HEK293T (cell line): ENCODE measurements at regions not wholly inside any gene's neighbourhood (a gene's known extent, or its start where the extent isn't known, plus 50 kb on each side); places are given as distances from the start of the nearest gene placed in this dataset.

Experiments used
- CTCF ChIA-PET: fragments of 350-600 bp; formaldehyde crosslinking; extraction: SDS; loops from one replicate; lab custom pipeline; 2021; ENCODE audit warnings: antibody characterized with exemption, inconsistent platforms; lab: Yijun Ruan, JAX
- POLR2A ChIA-PET: fragments of 350-600 bp; formaldehyde crosslinking; extraction: SDS; loops from one replicate; lab custom pipeline; 2020; ENCODE audit warnings: antibody characterized with exemption, inconsistent platforms; lab: Yijun Ruan, JAX
- DNase-seq: peaks from one replicate; pipeline ENCODE4 v3.0.0; 2012; ENCODE audit warnings: mixed read lengths; ENCODE audit errors: extremely low spot score
- ARNT ChIP-seq: fragments of 450-650 bp; IDR thresholded peaks from 2 replicates; pipeline ENCODE4 v1.6.1; 2017; ENCODE audit warnings: mild to moderate bottlenecking
- BHLHE40 ChIP-seq: fragments of 450-650 bp; IDR thresholded peaks from 2 replicates; pipeline ENCODE4 v1.6.1; 2016; ENCODE audit warnings: mild to moderate bottlenecking, moderate library complexity, borderline replicate concordance
- CTBP1 ChIP-seq: fragments of 450-650 bp; IDR thresholded peaks from 2 replicates; pipeline ENCODE4 v1.6.1; 2016; ENCODE audit warnings: borderline replicate concordance
- ELF4 ChIP-seq: fragments of 450-650 bp; IDR thresholded peaks from 2 replicates; pipeline ENCODE4 v1.6.1; 2017; ENCODE audit warnings: antibody characterized with exemption
- FOXA1 ChIP-seq: fragments of 450-650 bp; IDR thresholded peaks from 2 replicates; pipeline ENCODE4 v1.6.1; 2016; ENCODE audit warnings: mild to moderate bottlenecking
- FOXK2 ChIP-seq: fragments of 450-650 bp; IDR thresholded peaks from 2 replicates; pipeline ENCODE4 v1.6.1; 2016; ENCODE audit warnings: mild to moderate bottlenecking
- FOXM1 ChIP-seq: fragments of 450-650 bp; IDR thresholded peaks from 2 replicates; pipeline ENCODE4 v1.6.1; 2017; ENCODE audit warnings: mild to moderate bottlenecking, borderline replicate concordance
- HDGF ChIP-seq: fragments of 450-650 bp; IDR thresholded peaks from 2 replicates; pipeline ENCODE4 v1.6.1; 2017; ENCODE audit warnings: antibody characterized with exemption, borderline replicate concordance
- L3MBTL2 ChIP-seq: fragments of 450-650 bp; conservative IDR thresholded peaks from 2 replicates; pipeline ENCODE4 v1.6.1; 2016; ENCODE audit warnings: mild to moderate bottlenecking
- LEF1 ChIP-seq: fragments of 450-650 bp; IDR thresholded peaks from 2 replicates; pipeline ENCODE4 v1.6.1; 2017; ENCODE audit warnings: mild to moderate bottlenecking, borderline replicate concordance
- NFRKB ChIP-seq: fragments of 450-650 bp; IDR thresholded peaks from 2 replicates; pipeline ENCODE4 v1.6.1; 2016; ENCODE audit warnings: mild to moderate bottlenecking, moderate library complexity
- SP1 ChIP-seq: fragments of 450-650 bp; IDR thresholded peaks from 2 replicates; pipeline ENCODE4 v1.6.1; 2017
- SUZ12 ChIP-seq: fragments of 450-650 bp; IDR thresholded peaks from 2 replicates; pipeline ENCODE4 v1.6.1; 2016; ENCODE audit warnings: mild to moderate bottlenecking
- TARDBP ChIP-seq: fragments of 450-650 bp; IDR thresholded peaks from 2 replicates; pipeline ENCODE4 v1.6.1; 2016
- ZNF384 ChIP-seq: fragments of 450-650 bp; IDR thresholded peaks from 2 replicates; pipeline ENCODE4 v1.6.1; 2016
- TF ChIP-seq, protein P1 (sequence below): fragments of 450-650 bp; IDR thresholded peaks from 2 replicates; pipeline ENCODE4 v1.6.1; 2016

DNA sequence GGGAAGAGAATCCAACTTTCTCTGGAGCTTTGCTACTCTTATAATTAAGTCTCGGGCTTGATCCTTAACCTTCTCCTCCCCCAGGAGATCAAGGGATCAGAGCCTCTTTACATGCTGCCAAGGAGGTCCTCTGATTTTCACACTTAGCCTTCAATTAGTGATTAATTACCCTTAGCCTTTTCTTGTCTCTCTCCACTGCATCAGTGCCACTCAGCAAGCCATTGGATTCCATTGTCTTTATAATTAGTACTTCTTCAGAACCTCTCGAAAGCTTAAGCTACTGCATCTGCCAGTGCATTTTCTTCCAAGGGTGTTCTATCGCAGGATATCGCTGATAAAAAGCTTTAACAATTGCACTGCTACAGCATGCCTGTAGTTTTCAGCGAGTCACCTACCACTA, 477.0 kb upstream of the MEIS1 start:
- DNase-seq = no peak
- POLR2A ChIA-PET = no interaction called here
- TF ChIP-seq FOXK2 = no peak
- TF ChIP-seq NFRKB = no peak
- CTCF ChIA-PET = no interaction called here

- no peak for DNase-seq
- POLR2A ChIA-PET = no interaction called here
- CTCF ChIA-PET = no interaction called here
- TF ChIP-seq CTBP1 (no peak), LEF1 (no peak), TARDBP (no peak), ARNT (no peak), BHLHE40 (no peak), FOXK2 (no peak), ZNF384 (no peak), SUZ12 (no peak), SP1 (no peak), FOXM1 (no peak)
These were observed 477.5 kb upstream of the MEIS1 start for GRCh38 chr2:65957454-65957853.

DNA sequence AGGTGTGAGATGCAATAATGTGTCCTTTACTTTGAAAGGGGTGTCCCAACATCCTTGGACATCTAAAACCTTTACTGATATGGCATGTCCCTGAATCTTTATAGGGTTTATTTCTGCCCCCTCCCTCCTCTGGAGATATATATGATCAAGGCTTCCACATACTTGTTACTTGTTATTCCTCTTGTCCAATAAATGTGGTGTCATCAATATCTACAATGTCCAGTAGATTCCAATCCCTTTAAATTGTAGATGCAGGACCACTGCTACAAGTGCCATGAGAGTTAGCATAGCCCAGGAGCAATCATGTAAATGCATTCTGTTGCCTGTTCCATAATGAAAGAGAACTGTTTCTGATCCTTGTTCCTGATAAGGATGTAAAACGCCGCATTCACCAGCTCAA, 479.7 kb upstream of the MEIS1 start:
- POLR2A ChIA-PET = no interaction called here
- DNase-seq = no peak
- CTCF ChIA-PET = no interaction called here
- no peak for TF ChIP-seq NFRKB

DNA sequence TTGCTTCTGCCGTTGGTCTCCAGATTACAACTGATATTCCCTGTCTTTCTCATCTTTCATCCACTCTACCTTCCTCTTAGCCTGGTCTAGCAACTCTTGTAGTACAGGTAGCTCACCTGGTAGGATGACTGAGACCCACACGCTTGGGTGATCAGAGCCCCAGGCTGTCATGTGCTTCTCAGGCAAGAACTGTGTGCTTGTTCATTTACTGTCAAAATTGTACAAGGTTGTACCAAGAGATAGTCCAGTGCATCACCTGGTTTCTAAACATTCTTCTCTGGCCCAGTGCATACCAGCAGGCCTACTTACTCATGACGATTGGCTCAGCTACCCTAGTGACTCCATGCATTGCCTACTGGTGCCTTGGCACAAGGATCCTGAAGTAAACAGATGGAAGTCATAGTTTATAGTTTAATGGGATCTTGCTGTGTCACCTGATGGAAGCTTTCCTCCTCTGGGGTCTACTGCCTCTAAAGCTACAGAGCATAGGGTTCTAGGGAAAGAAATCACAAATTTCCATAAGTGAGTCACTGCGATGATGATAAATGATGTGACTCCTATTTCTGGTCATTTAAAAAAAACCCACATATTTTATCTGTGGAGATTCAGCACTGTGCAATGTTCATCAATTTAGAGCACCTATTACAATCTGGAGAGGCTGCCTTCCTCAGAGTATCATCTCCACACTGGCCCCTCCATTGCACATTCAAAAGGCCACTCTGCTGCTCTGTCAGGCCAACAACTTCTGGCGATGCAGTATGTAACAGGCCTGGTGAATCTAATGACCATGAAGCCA, 481.8 kb upstream of the MEIS1 start:
- ChIA-PET POLR2A (no interaction called here), CTCF (no interaction called here)
- TF ChIP-seq FOXM1 (no peak), CTBP1 (no peak), HDGF (no peak), SP1 (no peak), LEF1 (no peak), L3MBTL2 (no peak), SUZ12 (no peak), FOXA1 (no peak), ARNT (no peak), TARDBP (no peak)
- TF ChIP-seq, protein P1, sequence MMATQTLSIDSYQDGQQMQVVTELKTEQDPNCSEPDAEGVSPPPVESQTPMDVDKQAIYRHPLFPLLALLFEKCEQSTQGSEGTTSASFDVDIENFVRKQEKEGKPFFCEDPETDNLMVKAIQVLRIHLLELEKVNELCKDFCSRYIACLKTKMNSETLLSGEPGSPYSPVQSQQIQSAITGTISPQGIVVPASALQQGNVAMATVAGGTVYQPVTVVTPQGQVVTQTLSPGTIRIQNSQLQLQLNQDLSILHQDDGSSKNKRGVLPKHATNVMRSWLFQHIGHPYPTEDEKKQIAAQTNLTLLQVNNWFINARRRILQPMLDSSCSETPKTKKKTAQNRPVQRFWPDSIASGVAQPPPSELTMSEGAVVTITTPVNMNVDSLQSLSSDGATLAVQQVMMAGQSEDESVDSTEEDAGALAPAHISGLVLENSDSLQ = no peak
- DNase-seq = no peak

GRCh38 chr2:65944213-65944612, 490.7 kb upstream of the MEIS1 start:
- TF ChIP-seq LEF1 = no peak
- TF ChIP-seq BHLHE40 = no peak
- TF ChIP-seq, protein P1 = no peak
- TF ChIP-seq CTBP1 = no peak
- no peak for TF ChIP-seq FOXA1
- TF ChIP-seq L3MBTL2 = no peak
- no peak for TF ChIP-seq ARNT
- TF ChIP-seq HDGF = no peak
- no peak for TF ChIP-seq FOXK2
- TF ChIP-seq FOXM1 = no peak
- no peak for TF ChIP-seq SP1
- TF ChIP-seq ZNF384 = no peak
- no peak for TF ChIP-seq SUZ12
- no peak for TF ChIP-seq TARDBP
- TF ChIP-seq NFRKB = no peak
- TF ChIP-seq ELF4 = no peak
- DNase-seq = no peak
- CTCF ChIA-PET = no interaction called here
- POLR2A ChIA-PET = no interaction called here

DNA sequence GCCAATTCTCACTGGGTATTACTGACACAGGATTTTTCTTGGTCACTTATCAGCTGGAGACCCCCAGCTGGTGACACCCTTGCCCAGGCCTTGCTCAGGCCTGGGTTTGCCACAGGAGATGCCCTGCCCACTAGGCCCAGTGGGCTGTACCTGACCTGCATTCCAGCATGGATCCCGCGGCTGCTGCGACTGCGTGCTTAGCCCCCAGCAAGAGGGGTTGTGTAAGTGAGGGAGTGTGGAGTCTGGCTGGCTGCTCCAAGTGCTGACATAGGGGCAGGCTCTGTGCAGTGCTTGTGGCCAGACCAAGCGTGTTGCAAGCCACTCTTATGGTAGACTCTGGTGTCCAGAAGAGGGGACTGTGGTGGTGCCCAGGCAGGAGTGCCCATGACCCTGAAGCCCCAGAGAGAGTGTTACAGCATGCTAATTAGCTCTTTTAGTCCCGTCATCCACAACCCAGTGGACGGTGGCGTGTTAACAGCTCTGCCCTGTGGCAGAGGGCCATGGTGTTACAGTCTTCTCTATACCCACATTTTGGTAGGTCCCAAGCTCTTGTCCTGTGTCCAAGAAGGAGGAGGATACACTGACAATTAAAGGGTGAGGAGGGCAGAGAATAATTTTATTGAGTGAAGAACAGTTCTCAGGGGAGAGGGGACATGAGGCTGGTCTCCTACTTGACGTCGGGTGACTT, 491.7 kb upstream of the MEIS1 start:
- DNase-seq = no peak
- ChIA-PET POLR2A (no interaction called here), CTCF (no interaction called here)
- no peak for TF ChIP-seq FOXA1
- TF ChIP-seq SUZ12 = no peak
- TF ChIP-seq BHLHE40 = no peak
- no peak for TF ChIP-seq FOXM1
- no peak for TF ChIP-seq ARNT
- no peak for TF ChIP-seq LEF1
- TF ChIP-seq L3MBTL2 = no peak
- no peak for TF ChIP-seq FOXK2
- no peak for TF ChIP-seq ZNF384
- TF ChIP-seq HDGF = no peak
- no peak for TF ChIP-seq ELF4
- TF ChIP-seq CTBP1 = no peak
- TF ChIP-seq SP1 = no peak
- TF ChIP-seq, protein P1 = no peak
- TF ChIP-seq NFRKB = no peak
- TF ChIP-seq TARDBP = no peak
